Immature natural killer cell (primary cell): ENCODE measurements at regions not wholly inside any gene's neighbourhood (a gene's known extent, or its start where the extent isn't known, plus 50 kb on each side); places are given as distances from the start of the nearest gene placed in this dataset.

Experiments
- DNase-seq, 3 donors: peaks; one replicate each; pipeline ENCODE4 v3.0.0; 2022; ENCODE audit warnings: mixed read lengths in 1 of 3
- H3K27ac Mint-ChIP-seq, 6 donors: one replicate each; pipeline ENCODE4 v1.8.0; 2020; ENCODE audit warnings: mixed read lengths in 6 of 6, mild to moderate bottlenecking in 5 of 6, inconsistent platforms in 4 of 6, moderate library complexity in 3 of 6
- H3K27me3 Mint-ChIP-seq, 3 donors: one replicate each; pipeline ENCODE4 v1.8.0; 2020 to 2021; ENCODE audit warnings: low read depth in 3 of 3, mild to moderate bottlenecking in 3 of 3, mixed read lengths in 3 of 3, moderate library complexity in 3 of 3, inconsistent platforms in 1 of 3
- H3K36me3 Mint-ChIP-seq, 3 donors: one replicate each; pipeline ENCODE4 v1.8.0; 2020; ENCODE audit warnings: mixed read lengths in 3 of 3, inconsistent platforms in 2 of 3, mild to moderate bottlenecking in 2 of 3
- H3K4me1 Mint-ChIP-seq, 2 donors: one replicate each; pipeline ENCODE4 v1.8.0; 2020; ENCODE audit warnings: inconsistent platforms in 2 of 2, mild to moderate bottlenecking in 2 of 2, mixed read lengths in 2 of 2, moderate library complexity in 1 of 2
- H3K4me3 Mint-ChIP-seq, 5 donors: one replicate each; pipeline ENCODE4 v1.8.0; 2020; ENCODE audit warnings: mild to moderate bottlenecking in 5 of 5, mixed read lengths in 5 of 5, inconsistent platforms in 3 of 5, moderate library complexity in 3 of 5
- H3K9me3 Mint-ChIP-seq, 6 donors: one replicate each; pipeline ENCODE4 v1.8.0; 2020; ENCODE audit warnings: mild to moderate bottlenecking in 6 of 6, mixed read lengths in 6 of 6, inconsistent platforms in 4 of 6, moderate library complexity in 3 of 6

- no peak overlapping the region for H3K27ac Mint-ChIP-seq
Measured at GRCh38 chr2:236862961-236863728, 222.5 kb upstream of the COPS8 start.

DNA sequence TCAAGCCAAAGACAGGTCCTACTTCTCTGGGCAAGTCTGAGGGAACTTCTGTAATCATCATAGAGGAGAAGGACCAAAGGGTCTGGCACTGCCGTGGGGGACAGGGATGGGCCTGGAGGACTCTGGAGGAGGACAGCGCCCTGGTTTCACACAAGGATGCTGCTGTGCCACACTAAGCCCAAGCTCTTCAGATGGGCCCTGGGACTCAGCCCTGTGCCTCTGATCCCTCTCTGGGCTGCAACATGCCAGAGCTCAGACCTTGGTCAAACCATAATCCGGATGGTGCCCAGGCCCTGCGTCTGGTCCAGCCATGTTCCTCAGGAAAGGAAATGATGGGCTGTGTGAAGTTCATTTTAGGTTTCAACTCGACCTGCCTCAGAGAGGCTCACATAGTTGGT, 222.0 kb upstream of the COPS8 start:
- no peak overlapping the region for H3K4me3 Mint-ChIP-seq
- H3K27me3 Mint-ChIP-seq: peaks cover 0 to 4% (median 3%) of the 10 kb centered on the region in 3 donors
- H3K9me3 Mint-ChIP-seq: peaks cover 0 to 7% (median 0%) of the 10 kb centered on the region in 6 donors
- no peak overlapping the region for H3K27ac Mint-ChIP-seq
- H3K36me3 Mint-ChIP-seq: no peaks in the 10 kb centered on the region
- H3K4me1 Mint-ChIP-seq: no peaks in the 10 kb centered on the region
- DNase-seq: no peak

More at GRCh38 chr2:236862961-236863728, 222.5 kb upstream of the COPS8 start:
- DNase-seq: no peak
- Mint-ChIP-seq H3K4me3 (no peak overlapping the region), H3K27me3 (peaks cover 0 to 4% (median 3%) of the 10 kb centered on the region in 3 donors), H3K36me3 (no peaks in the 10 kb centered on the region), H3K9me3 (peaks cover 0 to 7% (median 0%) of the 10 kb centered on the region in 6 donors), H3K4me1 (no peaks in the 10 kb centered on the region)

- Mint-ChIP-seq H3K36me3 (no peaks in the 10 kb centered on the region), H3K27ac (no peak overlapping the region), H3K9me3 (peaks cover 0 to 7% (median 0%) of the 10 kb centered on the region in 6 donors), H3K4me1 (no peaks in the 10 kb centered on the region), H3K27me3 (peaks cover under 1 to 8% (median 4%) of the 10 kb centered on the region in 3 donors), H3K4me3 (no peak overlapping the region)
- no peak for DNase-seq
Measured at GRCh38 chr2:236865052-236865451, 220.6 kb upstream of the COPS8 start.

DNA sequence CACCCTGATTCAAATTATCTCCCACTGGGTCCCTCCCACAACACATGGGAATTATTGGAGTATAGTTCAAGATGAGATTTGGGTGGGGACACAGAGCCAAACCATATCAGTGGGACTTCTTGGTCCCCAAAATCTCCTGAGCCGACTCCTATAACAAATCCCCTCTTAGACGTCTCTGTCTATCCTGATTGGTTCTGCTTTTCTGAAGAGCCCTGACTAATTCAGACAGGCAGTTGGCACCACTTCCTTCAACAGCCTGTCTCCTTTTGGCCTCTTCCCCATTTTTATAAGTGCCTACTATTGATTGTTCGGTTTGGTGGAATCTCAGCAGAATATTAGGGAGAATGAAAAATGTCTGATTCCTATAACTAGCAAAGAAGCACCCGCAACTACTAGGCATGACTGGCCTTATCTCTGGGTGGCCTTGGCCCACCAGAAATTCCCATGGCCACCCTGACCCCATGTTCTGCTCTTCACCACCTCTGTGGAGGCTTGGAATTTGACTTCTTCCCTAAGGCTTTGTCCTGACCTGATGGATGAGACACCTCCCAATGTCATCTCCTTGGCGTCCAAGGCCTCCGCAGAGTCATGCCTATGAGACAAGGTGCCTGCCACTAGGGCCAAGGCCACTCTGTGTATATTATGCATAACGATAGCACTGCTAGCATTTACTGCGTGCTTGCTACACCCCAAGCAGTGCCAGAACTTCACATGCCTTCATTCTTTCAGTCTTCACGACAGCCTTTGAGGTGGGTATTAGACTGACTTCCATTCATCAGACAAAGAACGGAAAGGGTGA, 218.9 kb upstream of the COPS8 start:
- H3K9me3 Mint-ChIP-seq: peaks cover 0 to 7% (median 0%) of the 10 kb centered on the region in 6 donors
- no peak overlapping the region for H3K27ac Mint-ChIP-seq
- no peak for DNase-seq
- H3K4me3 Mint-ChIP-seq: no peak overlapping the region
- H3K4me1 Mint-ChIP-seq: peaks cover 3 to 6% of the 10 kb centered on the region in 2 donors
- peaks cover 2 to 11% (median 4%) of the 10 kb centered on the region in 3 donors for H3K27me3 Mint-ChIP-seq
- H3K36me3 Mint-ChIP-seq: no peaks in the 10 kb centered on the region

- peaks cover 2 to 12% (median 3%) of the 10 kb centered on the region in 3 donors for H3K27me3 Mint-ChIP-seq
- no peak overlapping the region for H3K27ac Mint-ChIP-seq
- no peaks in the 10 kb centered on the region for H3K36me3 Mint-ChIP-seq
- no peak overlapping the region for H3K4me3 Mint-ChIP-seq
- no peak for DNase-seq
- peaks cover 4 to 9% of the 10 kb centered on the region in 2 donors for H3K4me1 Mint-ChIP-seq
- H3K9me3 Mint-ChIP-seq: peaks cover 0 to 7% (median 0%) of the 10 kb centered on the region in 6 donors
Measured at GRCh38 chr2:236867441-236868260, 218.0 kb upstream of the COPS8 start.

DNA sequence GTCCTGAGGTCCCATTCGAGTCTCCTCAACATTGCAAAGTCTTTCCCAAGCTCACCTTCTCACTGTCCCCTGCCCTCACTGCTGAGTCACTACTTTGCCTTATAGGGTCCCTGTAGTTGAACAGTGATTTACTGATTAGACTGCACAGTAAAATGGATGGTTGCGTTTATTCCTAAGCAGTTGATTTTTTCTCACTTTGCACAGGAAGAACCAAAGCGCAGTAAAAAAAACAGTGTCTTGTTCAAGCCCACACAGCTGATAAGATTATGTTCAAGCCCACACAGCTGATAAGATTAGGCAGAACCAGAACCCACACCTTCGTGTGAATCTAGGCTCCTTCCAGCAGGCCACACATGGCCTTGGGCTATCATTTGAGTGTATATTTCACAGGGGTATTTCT, 215.3 kb upstream of the COPS8 start:
- no peak for DNase-seq
- Mint-ChIP-seq H3K27ac (no peak overlapping the region), H3K4me3 (no peak overlapping the region), H3K36me3 (no peaks in the 10 kb centered on the region), H3K4me1 (peaks cover 4 to 9% of the 10 kb centered on the region in 2 donors), H3K27me3 (peaks cover 2 to 15% (median 3%) of the 10 kb centered on the region in 3 donors), H3K9me3 (peaks cover 0 to 7% (median 0%) of the 10 kb centered on the region in 6 donors)

DNA sequence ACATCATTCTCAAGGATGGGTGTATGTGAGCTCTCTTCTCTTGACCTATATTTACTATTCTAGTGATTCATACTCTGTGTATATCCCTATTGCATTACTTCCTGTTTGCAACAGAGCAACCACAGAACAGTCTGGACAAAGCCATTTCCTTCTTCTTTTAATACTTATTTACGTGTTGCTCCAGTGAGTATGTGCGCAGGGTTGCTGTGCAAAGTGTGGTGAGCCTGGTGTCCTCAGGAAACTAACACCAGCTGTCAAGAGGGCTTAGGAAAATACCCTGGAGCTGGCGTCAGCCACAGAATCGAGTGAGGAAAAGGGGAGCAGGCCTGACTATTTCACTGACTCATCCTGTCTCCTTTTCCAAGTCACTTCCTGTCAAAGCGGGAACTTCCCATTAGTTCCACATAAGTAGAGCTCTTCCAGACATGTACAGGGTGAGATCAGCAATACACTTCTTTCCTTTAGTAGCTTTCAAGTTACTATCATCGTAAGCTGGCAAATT, 214.1 kb upstream of the COPS8 start:
- Mint-ChIP-seq H3K27ac (no peak overlapping the region), H3K4me1 (peaks cover 4 to 9% of the 10 kb centered on the region in 2 donors), H3K4me3 (no peak overlapping the region)

GRCh38 chr2:236872015-236872414, 213.7 kb upstream of the COPS8 start:
- H3K27me3 Mint-ChIP-seq: peaks cover 2 to 17% (median 4%) of the 10 kb centered on the region in 3 donors
- no peak for DNase-seq
- H3K4me3 Mint-ChIP-seq: no peak overlapping the region
- no peaks in the 10 kb centered on the region for H3K36me3 Mint-ChIP-seq
- peaks cover 4 to 9% of the 10 kb centered on the region in 2 donors for H3K4me1 Mint-ChIP-seq
- H3K27ac Mint-ChIP-seq: no peak overlapping the region
- no peaks in the 10 kb centered on the region for H3K9me3 Mint-ChIP-seq

More for the DNA sequence above, 214.1 kb upstream of the COPS8 start:
- Mint-ChIP-seq H3K9me3 (peaks cover 0 to 4% (median 0%) of the 10 kb centered on the region in 6 donors), H3K27me3 (peaks cover 2 to 17% (median 4%) of the 10 kb centered on the region in 3 donors), H3K36me3 (no peaks in the 10 kb centered on the region)
- no peak for DNase-seq

DNA sequence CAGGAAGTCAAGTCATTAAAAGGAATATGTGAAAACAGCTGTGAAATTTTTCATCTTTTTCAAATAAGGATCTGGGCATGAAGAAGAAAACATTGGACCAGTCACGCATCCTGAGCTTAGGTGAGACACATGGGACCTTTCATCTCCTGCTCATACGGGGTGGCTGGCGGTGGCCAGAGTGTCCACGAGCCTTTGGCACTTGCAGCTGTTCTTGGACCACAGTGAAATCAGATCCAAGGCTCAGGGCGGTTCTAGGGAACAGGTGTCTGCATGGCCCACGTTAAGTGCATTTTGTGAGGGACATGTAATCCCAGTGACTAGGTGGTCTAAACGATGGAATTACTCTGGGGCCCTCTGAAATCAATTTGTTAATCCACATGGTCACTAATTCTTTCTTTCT, 212.7 kb upstream of the COPS8 start:
- Mint-ChIP-seq H3K27me3 (peaks cover 2 to 16% (median 4%) of the 10 kb centered on the region in 3 donors), H3K36me3 (no peaks in the 10 kb centered on the region), H3K9me3 (no peaks in the 10 kb centered on the region), H3K27ac (no peak overlapping the region), H3K4me1 (peaks cover 4 to 9% of the 10 kb centered on the region in 2 donors), H3K4me3 (no peak overlapping the region)
- no peak for DNase-seq

DNA sequence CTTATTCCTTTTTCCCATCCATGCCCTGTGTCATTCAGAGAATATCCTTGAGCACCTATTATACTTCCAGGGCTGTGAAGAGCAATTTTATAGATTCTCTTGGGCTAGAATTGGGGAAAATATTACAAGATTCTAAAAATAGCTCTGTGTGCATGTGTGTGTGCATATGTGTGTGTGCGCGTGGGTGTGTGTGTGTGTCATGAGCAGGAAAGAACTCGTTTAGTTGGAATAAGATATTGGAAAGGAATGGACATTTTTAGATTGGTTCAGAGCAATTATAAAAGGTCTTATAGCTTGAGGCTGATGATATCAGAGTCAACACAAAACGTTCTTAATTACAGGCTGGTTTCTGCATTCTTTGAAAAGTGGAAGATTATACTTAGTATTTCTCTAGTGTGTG, 212.1 kb upstream of the COPS8 start:
- Mint-ChIP-seq H3K9me3 (no peaks in the 10 kb centered on the region), H3K27ac (no peak overlapping the region), H3K36me3 (no peaks in the 10 kb centered on the region), H3K4me1 (peaks cover 4 to 9% of the 10 kb centered on the region in 2 donors), H3K27me3 (peaks cover 2 to 16% (median 4%) of the 10 kb centered on the region in 3 donors), H3K4me3 (no peak overlapping the region)
- DNase-seq: no peak

DNA sequence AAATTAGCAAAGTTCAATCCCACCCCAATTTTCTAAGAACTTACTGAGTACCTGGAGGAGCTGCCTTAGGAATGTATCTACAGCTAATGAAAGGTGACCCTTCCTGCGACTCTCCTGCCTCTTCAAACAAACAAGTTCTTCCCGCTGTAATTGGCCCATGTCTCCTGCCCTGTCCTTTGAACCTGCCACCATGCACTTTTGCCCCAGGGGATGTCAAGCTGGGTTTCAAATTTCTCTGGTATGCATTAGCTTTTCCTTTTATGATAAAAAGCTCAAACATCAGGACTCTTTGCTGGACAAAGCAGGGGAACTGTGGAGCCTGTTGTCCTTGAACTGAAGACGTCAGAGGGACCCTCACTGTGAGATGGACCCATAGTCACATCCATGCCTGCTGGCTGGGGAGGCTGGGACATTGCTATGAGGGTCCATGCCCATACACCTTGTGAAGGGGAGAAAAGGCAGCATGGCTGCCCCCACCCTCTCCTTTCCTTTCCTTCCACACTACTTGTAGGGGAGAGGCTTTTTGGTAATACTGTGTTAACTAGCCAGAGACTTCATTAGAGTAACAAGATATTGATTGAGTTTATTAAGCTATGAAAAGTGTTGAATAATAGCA, 210.7 kb upstream of the COPS8 start:
- H3K4me3 Mint-ChIP-seq: no peak overlapping the region
- no peaks in the 10 kb centered on the region for H3K9me3 Mint-ChIP-seq
- H3K27ac Mint-ChIP-seq: no peak overlapping the region
- peaks cover 4 to 9% of the 10 kb centered on the region in 2 donors for H3K4me1 Mint-ChIP-seq
- no peaks in the 10 kb centered on the region for H3K36me3 Mint-ChIP-seq
- DNase-seq: no peak
- peaks cover 2 to 11% (median 4%) of the 10 kb centered on the region in 3 donors for H3K27me3 Mint-ChIP-seq

GRCh38 chr2:236875906-236876505, 209.7 kb upstream of the COPS8 start:
- Mint-ChIP-seq H3K27ac (no peak overlapping the region), H3K36me3 (no peaks in the 10 kb centered on the region), H3K4me1 (peaks cover 4 to 9% of the 10 kb centered on the region in 2 donors), H3K9me3 (no peaks in the 10 kb centered on the region), H3K27me3 (peaks cover under 1 to 11% (median 4%) of the 10 kb centered on the region in 3 donors), H3K4me3 (no peak overlapping the region)
- no peak for DNase-seq

DNA sequence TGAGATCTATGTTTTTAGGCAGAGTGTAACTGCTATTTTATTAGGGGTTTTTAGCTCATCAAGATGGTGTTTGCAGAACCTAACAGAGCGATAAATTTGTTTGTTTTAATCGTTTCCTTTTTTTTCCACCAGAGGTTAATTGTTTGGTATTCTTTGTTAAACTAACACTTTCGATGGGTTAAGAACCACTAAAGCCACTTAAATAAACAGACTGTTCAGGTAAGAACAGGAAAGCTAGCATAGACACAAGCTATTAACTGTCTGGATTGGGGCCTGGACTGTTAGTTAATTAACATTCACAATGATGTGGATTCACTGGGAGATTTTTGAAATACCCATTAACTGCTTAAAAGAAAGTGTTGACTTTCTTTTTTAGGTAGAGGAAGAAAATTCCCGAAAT, 209.0 kb upstream of the COPS8 start:
- DNase-seq: no peak
- Mint-ChIP-seq H3K9me3 (no peaks in the 10 kb centered on the region), H3K27me3 (peaks cover 2 to 9% (median 4%) of the 10 kb centered on the region in 3 donors), H3K4me1 (peaks cover 2 to 4% of the 10 kb centered on the region in 2 donors), H3K27ac (no peak overlapping the region), H3K4me3 (no peak overlapping the region), H3K36me3 (no peaks in the 10 kb centered on the region)
